ENCODE measurements at regions not wholly inside any gene's neighbourhood (a gene's known extent, or its start where the extent isn't known, plus 50 kb on each side); places are given as distances from the start of the nearest gene placed in this dataset.

GRCh38 chr6:105825210-105825609, 260.9 kb upstream of the PRDM1 start:
- H3K4me3 ChIP-seq, result no peak overlapping the region
- ATAC-seq (no peak), DNase-seq (ENCODE audit: low read depth in 1 of 2, low spot score in 1 of 2) (no peak), FAIRE-seq (no peak)
- no peak overlapping the region for H3K27ac ChIP-seq
- ChIA-PET POLR2A (no interaction called here), CTCF (no interaction called here)
- TF ChIP-seq PBX3 (IDR thresholded peaks at IDR 0.05) (no peak), ATOH8 (CRISPR knock-in tag; IDR thresholded peaks at IDR 0.05; ENCODE audit: low read depth) (no peak), ZFP36 (IDR thresholded peaks at IDR 0.05; ENCODE audit: borderline replicate concordance, partially characterized antibody) (no peak), BCL3 (IDR thresholded peaks at IDR 0.05) (no peak), HES2 (IDR thresholded peaks at IDR 0.05) (no peak), MAFK (IDR thresholded peaks at IDR 0.05; ENCODE audit: partially characterized antibody) (no peak), HOXB13 (CRISPR knock-in tag; IDR thresholded peaks at IDR 0.05; ENCODE audit: low read depth) (no peak), ELK1 (IDR thresholded peaks at IDR 0.05; ENCODE audit: low read depth, low read length) (no peak), RCOR1 (IDR thresholded peaks at IDR 0.05; ENCODE audit: low read depth, low read length) (no peak), HDAC2 (IDR thresholded peaks at IDR 0.05) (no peak), REST (IDR thresholded peaks at IDR 0.05) (no peak), BHLHE40 (IDR thresholded peaks at IDR 0.05; ENCODE audit: low read depth, low read length) (no peak), CBX8 (IDR thresholded peaks at IDR 0.05) (no peak), RARB (CRISPR knock-in tag; IDR thresholded peaks at IDR 0.05) (no peak), NFE2L2 (conservative IDR thresholded peaks at IDR 0.05; ENCODE audit: low read length) (no peak), ESRRA (IDR thresholded peaks at IDR 0.05; ENCODE audit: borderline replicate concordance, low read length) (no peak), ZC3H11A (IDR thresholded peaks at IDR 0.05) (no peak), HMGXB4 (CRISPR knock-in tag; IDR thresholded peaks at IDR 0.05; ENCODE audit: borderline replicate concordance) (no peak)
- no peaks in the 10 kb centered on the region; the same call in 2 of the 3 replicates for H3K9me3 ChIP-seq
- H3K4me1 ChIP-seq, result no peaks in the 10 kb centered on the region
- no peak overlapping the region for H3K4me2 ChIP-seq
- WGBS (ENCODE audit: missing lambda C conversion rate), result 5% methylated on average over 1 of the region's 1 CpG
